ENCODE measurements at regions not wholly inside any gene's neighbourhood (a gene's known extent, or its start where the extent isn't known, plus 50 kb on each side); places are given as distances from the start of the nearest gene placed in this dataset.

GRCh38 chr2:42848726-42849290 is 56.4 kb upstream of the HAAO start:
- H3K4me1 ChIP-seq (ENCODE audit: control insufficient read depth in 5 of 5, insufficient read depth in 5 of 5, low read length in 5 of 5), result peaks cover 0 to 42% (median 15%) of the 10 kb centered on the region in 5 donors
- H3K9me3 ChIP-seq (ENCODE audit: control insufficient read depth in 4 of 4, insufficient read depth in 3 of 4, low read length in 3 of 4), result no peaks in the 10 kb centered on the region
- no peak for TF ChIP-seq CTCF (IDR thresholded peaks at IDR 0.05; ENCODE audit: control extremely low read depth, extremely low read depth)
- 95% methylated on average over 10 of the region's 10 CpGs for WGBS, 2 donors
- H3K9ac ChIP-seq (ENCODE audit: insufficient read depth in 1 of 2, low read length in 2 of 2), result no peak overlapping the region
- no peak for DNase-seq
- H3K36me3 ChIP-seq (ENCODE audit: control insufficient read depth in 4 of 4, insufficient read depth in 4 of 4, low read length in 4 of 4), result no peaks in the 10 kb centered on the region
- no peak overlapping the region for H3K4me3 ChIP-seq
- H3K27ac ChIP-seq (ENCODE audit: low read depth in 1 of 2, low read length in 1 of 2), result no peak overlapping the region
- no peak for ATAC-seq (ENCODE audit: insufficient read depth, low FRiP score)
- H3K27me3 ChIP-seq (ENCODE audit: control insufficient read depth in 3 of 3, insufficient read depth in 3 of 3, low read length in 2 of 3), result no peaks in the 10 kb centered on the region

GRCh38 chr2:42848265-42848664 is 55.9 kb upstream of the HAAO start:
- no peak for DNase-seq
- ATAC-seq (ENCODE audit: insufficient read depth, low FRiP score), result no peak
- peaks cover 0 to 37% (median 12%) of the 10 kb centered on the region in 5 donors for H3K4me1 ChIP-seq (ENCODE audit: control insufficient read depth in 5 of 5, insufficient read depth in 5 of 5, low read length in 5 of 5)
- H3K27me3 ChIP-seq (ENCODE audit: control insufficient read depth in 3 of 3, insufficient read depth in 3 of 3, low read length in 2 of 3), result no peaks in the 10 kb centered on the region
- no peaks in the 10 kb centered on the region for H3K9me3 ChIP-seq (ENCODE audit: control insufficient read depth in 4 of 4, insufficient read depth in 3 of 4, low read length in 3 of 4)
- 88 to 95% methylated on average over 1 of the region's 1 CpG for WGBS, 2 donors
- no peak overlapping the region for H3K9ac ChIP-seq (ENCODE audit: insufficient read depth in 1 of 2, low read length in 2 of 2)
- H3K4me3 ChIP-seq, result no peak overlapping the region
- no peak overlapping the region for H3K27ac ChIP-seq (ENCODE audit: low read depth in 1 of 2, low read length in 1 of 2)
- H3K36me3 ChIP-seq (ENCODE audit: control insufficient read depth in 4 of 4, insufficient read depth in 4 of 4, low read length in 4 of 4), result no peaks in the 10 kb centered on the region
- no peak for TF ChIP-seq CTCF (IDR thresholded peaks at IDR 0.05; ENCODE audit: control extremely low read depth, extremely low read depth)

GRCh38 chr2:42847596-42848151 is 55.3 kb upstream of the HAAO start:
- no peak overlapping the region for H3K27ac ChIP-seq (ENCODE audit: low read depth in 1 of 2, low read length in 1 of 2)
- ATAC-seq (ENCODE audit: insufficient read depth, low FRiP score), result no peak
- no peak for DNase-seq

More at GRCh38 chr2:42847596-42848151, 55.3 kb upstream of the HAAO start:
- peaks cover 0 to 36% (median 12%) of the 10 kb centered on the region in 5 donors for H3K4me1 ChIP-seq (ENCODE audit: control insufficient read depth in 5 of 5, insufficient read depth in 5 of 5, low read length in 5 of 5)
- no peaks in the 10 kb centered on the region for H3K27me3 ChIP-seq (ENCODE audit: control insufficient read depth in 3 of 3, insufficient read depth in 3 of 3, low read length in 2 of 3)
- no peaks in the 10 kb centered on the region for H3K9me3 ChIP-seq (ENCODE audit: control insufficient read depth in 4 of 4, insufficient read depth in 3 of 4, low read length in 3 of 4)
- no peak overlapping the region for H3K4me3 ChIP-seq
- no peaks in the 10 kb centered on the region for H3K36me3 ChIP-seq (ENCODE audit: control insufficient read depth in 4 of 4, insufficient read depth in 4 of 4, low read length in 4 of 4)
- no peak for TF ChIP-seq CTCF (IDR thresholded peaks at IDR 0.05; ENCODE audit: control extremely low read depth, extremely low read depth)
- no peak overlapping the region for H3K9ac ChIP-seq (ENCODE audit: insufficient read depth in 1 of 2, low read length in 2 of 2)
- WGBS, 2 donors, result 93 to 96% methylated on average over 9 of the region's 9 CpGs
